OCI-LY7 (cell line): ENCODE measurements at regions not wholly inside any gene's neighbourhood (a gene's known extent, or its start where the extent isn't known, plus 50 kb on each side); places are given as distances from the start of the nearest gene placed in this dataset.

Source experiments
- BruUV-seq: library from RNA; stranded (reverse); fragments of 400-500 nt; replicated peaks from 2 replicates; lab custom pipeline; 2021; lab: Mats Ljungman, UMichigan
- CTCF ChIA-PET: fragments of 300-600 bp; sonication (Branson Sonifier 250); formaldehyde crosslinking; loops from one replicate; lab custom pipeline; 2022; ENCODE audit warnings: antibody characterized with exemption; ENCODE audit not compliant: unreplicated experiment; lab: Charles Lee
- POLR2A ChIA-PET: fragments of 300-600 bp; sonication (Branson Sonifier 250); formaldehyde crosslinking; loops from one replicate; lab custom pipeline; 2022; ENCODE audit warnings: antibody characterized with exemption; lab: Charles Lee
- DNase-seq: peaks from one replicate; pipeline ENCODE4 v3.0.0-alpha.2; 2015; ENCODE audit warnings: low spot score
- H2AFZ ChIP-seq: fragments of 200-600 bp; sonication (generic), shearing (Covaris generic); 2 replicates; pipeline ENCODE4 v1.6.1; 2014; ENCODE audit warnings: mild to moderate bottlenecking, antibody characterized with exemption, low read length, moderate library complexity
- H3K27ac ChIP-seq: fragments of 200-600 bp; sonication (generic); 2 replicates; pipeline ENCODE4 v1.5.1; 2014; ENCODE audit warnings: mixed run types, low read depth, mild to moderate bottlenecking, moderate library complexity, low read length, inconsistent platforms; ENCODE audit not compliant: poor library complexity, severe bottlenecking
- H3K36me3 ChIP-seq: fragments of 200-600 bp; sonication (generic); 2 replicates; pipeline ENCODE4 v1.6.1; 2014; ENCODE audit warnings: mild to moderate bottlenecking, antibody characterized with exemption, low read length, moderate library complexity, mixed read lengths; ENCODE audit not compliant: insufficient read depth
- H3K4me1 ChIP-seq: fragments of 200-600 bp; sonication (generic); 2 replicates; pipeline ENCODE4 v1.5.1; 2014; ENCODE audit warnings: mild to moderate bottlenecking, low read length; ENCODE audit not compliant: insufficient read depth, poor library complexity, severe bottlenecking
- H3K4me2 ChIP-seq: fragments of 200-600 bp; sonication (generic); 2 replicates; pipeline ENCODE4 v1.6.1; 2014; ENCODE audit warnings: mild to moderate bottlenecking, low read length
- H3K4me3 ChIP-seq: fragments of 200-600 bp; sonication (generic); 2 replicates; pipeline ENCODE4 v1.5.1; 2014; ENCODE audit warnings: mild to moderate bottlenecking, low read depth, low read length; ENCODE audit not compliant: poor library complexity, severe bottlenecking
- H3K79me2 ChIP-seq: fragments of 200-600 bp; sonication (generic); 2 replicates; pipeline ENCODE4 v1.6.1; 2016; ENCODE audit warnings: low read depth, mild to moderate bottlenecking, low read length, moderate library complexity, mixed read lengths; ENCODE audit not compliant: insufficient read depth
- H3K9me2 ChIP-seq: fragments of 200-600 bp; sonication (generic); 2 replicates; pipeline ENCODE4 v1.6.1; 2016; ENCODE audit warnings: mild to moderate bottlenecking, low read length, mixed read lengths; ENCODE audit not compliant: insufficient read depth
- H3K9me3 ChIP-seq: fragments of 200-600 bp; sonication (generic); 2 replicates; pipeline ENCODE4 v1.6.1; 2014; ENCODE audit warnings: mild to moderate bottlenecking, mixed run types, low read length, mixed read lengths
- H4K20me1 ChIP-seq: fragments of 200-600 bp; sonication (generic); 2 replicates; pipeline ENCODE4 v1.6.1; 2014; ENCODE audit warnings: mild to moderate bottlenecking, antibody characterized with exemption, low read length, moderate library complexity, mixed read lengths; ENCODE audit not compliant: insufficient read depth
- CTCF ChIP-seq: fragments of 200-600 bp; sonication (generic); conservative IDR thresholded peaks from 2 replicates; pipeline ENCODE4 v1.5.1; 2014; ENCODE audit warnings: mild to moderate bottlenecking, antibody characterized with exemption, low read length, moderate library complexity, mixed read lengths
- EZH2phosphoT487 ChIP-seq: fragments of 200-600 bp; sonication (generic); IDR thresholded peaks from 2 replicates; pipeline ENCODE4 v1.6.1; 2018; ENCODE audit warnings: low read depth, borderline replicate concordance, mild to moderate bottlenecking, mixed run types, antibody characterized with exemption, low read length, moderate library complexity, mixed read lengths
- intact Hi-C: fragments of 100-400 bp; cut with micrococcal nuclease; formaldehyde crosslinking; loops from one replicate; pipeline ENCODE4 v1.10.0; 2022; ENCODE audit not compliant: unreplicated experiment

- Histone ChIP-seq H3K27ac (no peak overlapping the region), H3K4me3 (no peak overlapping the region), H2AFZ (no peak overlapping the region), H3K4me1 (no peaks in the 10 kb centered on the region), H3K36me3 (no peaks in the 10 kb centered on the region), H3K4me2 (no peak overlapping the region), H3K9me2 (no peaks in the 10 kb centered on the region), H3K9me3 (no peaks in the 10 kb centered on the region), H3K79me2 (no peaks in the 10 kb centered on the region), H4K20me1 (no peaks in the 10 kb centered on the region)
- POLR2A ChIA-PET: no interaction called here
- intact Hi-C loops: no loop called here
- TF ChIP-seq EZH2phosphoT487 (no peak), CTCF (no peak)
- CTCF ChIA-PET: no interaction called here
- no peak for DNase-seq
- BruUV-seq: no TSS peak
These were observed 134.1 kb upstream of the HS3ST3A1 start for GRCh38 chr17:13735861-13736260.

- no peaks in the 10 kb centered on the region for H3K9me2 ChIP-seq
- intact Hi-C loops: no loop called here
- no peaks in the 10 kb centered on the region for H3K79me2 ChIP-seq
- H2AFZ ChIP-seq: no peak overlapping the region
- H3K9me3 ChIP-seq: no peaks in the 10 kb centered on the region
- H3K4me3 ChIP-seq: no peak overlapping the region
- no TSS peak for BruUV-seq
- no peak overlapping the region for H3K27ac ChIP-seq
- no peaks in the 10 kb centered on the region for H3K36me3 ChIP-seq
- no peak for DNase-seq
- ChIA-PET POLR2A (no interaction called here), CTCF (no interaction called here)
- no peak for TF ChIP-seq EZH2phosphoT487
- no peak for TF ChIP-seq CTCF
- no peaks in the 10 kb centered on the region for H4K20me1 ChIP-seq
- H3K4me2 ChIP-seq: no peak overlapping the region
- no peaks in the 10 kb centered on the region for H3K4me1 ChIP-seq
These were observed 135.2 kb upstream of the HS3ST3A1 start for GRCh38 chr17:13736916-13737315.

- H3K9me2 ChIP-seq: no peaks in the 10 kb centered on the region
- H3K4me1 ChIP-seq: no peaks in the 10 kb centered on the region
- no peak overlapping the region for H2AFZ ChIP-seq
- H3K4me3 ChIP-seq: no peak overlapping the region
- ChIA-PET POLR2A (no interaction called here), CTCF (no interaction called here)
- no peak for TF ChIP-seq CTCF
- no peak for TF ChIP-seq EZH2phosphoT487
- H3K27ac ChIP-seq: no peak overlapping the region
- no peaks in the 10 kb centered on the region for H3K9me3 ChIP-seq
- H3K79me2 ChIP-seq: no peaks in the 10 kb centered on the region
- H3K4me2 ChIP-seq: no peak overlapping the region
- no peaks in the 10 kb centered on the region for H3K36me3 ChIP-seq
- H4K20me1 ChIP-seq: no peaks in the 10 kb centered on the region
- DNase-seq: no peak
- BruUV-seq: no TSS peak
- intact Hi-C loops: no loop called here
These were observed 139.0 kb upstream of the HS3ST3A1 start for GRCh38 chr17:13740686-13741085.
